Kidney tubule cell (primary cell): ENCODE measurements at regions not wholly inside any gene's neighbourhood (a gene's known extent, or its start where the extent isn't known, plus 50 kb on each side); places are given as distances from the start of the nearest gene placed in this dataset.
A peak's percentile ranks its signal among the peaks of the same experiment; 100 is the strongest.

ENCODE experiments used
- DNase-seq: peaks from one replicate; pipeline ENCODE4 v3.0.0-alpha.2; 2018; ENCODE audit warnings: low spot score

GRCh38 chr2:168338803-168339437, 91.5 kb upstream of the STK39 start:
- DNase-seq, result no peak

GRCh38 chr2:168340931-168341330, 93.5 kb upstream of the STK39 start:
- DNase-seq, result no peak

- peak; percentile 31 for DNase-seq
Observed at GRCh38 chr2:168343586-168343985, 96.2 kb upstream of the STK39 start.

GRCh38 chr2:168344706-168345105, 97.3 kb upstream of the STK39 start:
- no peak for DNase-seq

GRCh38 chr2:168345601-168346000, 98.2 kb upstream of the STK39 start:
- DNase-seq, result no peak

- peak; percentile 74 for DNase-seq
Observed at GRCh38 chr2:168346725-168347477, 99.5 kb upstream of the STK39 start.

GRCh38 chr2:168348076-168348475, 100.7 kb upstream of the STK39 start:
- peak; percentile 52 for DNase-seq

- peak; percentile 41 for DNase-seq
Observed at GRCh38 chr2:168350380-168350779, 103.0 kb upstream of the STK39 start.

- no peak for DNase-seq
Observed at GRCh38 chr2:168353251-168353650, 102.8 kb upstream of the CERS6 start.

- no peak for DNase-seq
Observed at GRCh38 chr2:168354499-168354898, 101.6 kb upstream of the CERS6 start.

GRCh38 chr2:168355121-168355520, 101.0 kb upstream of the CERS6 start:
- no peak for DNase-seq

GRCh38 chr2:168355779-168356476, 100.1 kb upstream of the CERS6 start:
- no peak for DNase-seq

GRCh38 chr2:168356477-168356835, 99.6 kb upstream of the CERS6 start:
- DNase-seq, result no peak

GRCh38 chr2:168357797-168358472, 98.1 kb upstream of the CERS6 start:
- DNase-seq, result peak; percentile 9

GRCh38 chr2:168359082-168359481, 97.0 kb upstream of the CERS6 start:
- DNase-seq, result no peak

- DNase-seq, result no peak
Observed at GRCh38 chr2:168363347-168364092, 92.6 kb upstream of the CERS6 start.

- DNase-seq, result no peak
Observed at GRCh38 chr2:168365094-168365621, 90.9 kb upstream of the CERS6 start.

- no peak for DNase-seq
Observed at GRCh38 chr2:168369031-168369430, 87.0 kb upstream of the CERS6 start.

GRCh38 chr2:168371273-168372019, 84.6 kb upstream of the CERS6 start:
- DNase-seq, result no peak

GRCh38 chr2:168373468-168373867, 82.6 kb upstream of the CERS6 start:
- no peak for DNase-seq
